ENCODE measurements at regions not wholly inside any gene's neighbourhood (a gene's known extent, or its start where the extent isn't known, plus 50 kb on each side); places are given as distances from the start of the nearest gene placed in this dataset.

GRCh38 chr11:81472646-81473045 lies 1261.0 kb downstream of the FAM181B start:
- TF ChIP-seq, protein P1, sequence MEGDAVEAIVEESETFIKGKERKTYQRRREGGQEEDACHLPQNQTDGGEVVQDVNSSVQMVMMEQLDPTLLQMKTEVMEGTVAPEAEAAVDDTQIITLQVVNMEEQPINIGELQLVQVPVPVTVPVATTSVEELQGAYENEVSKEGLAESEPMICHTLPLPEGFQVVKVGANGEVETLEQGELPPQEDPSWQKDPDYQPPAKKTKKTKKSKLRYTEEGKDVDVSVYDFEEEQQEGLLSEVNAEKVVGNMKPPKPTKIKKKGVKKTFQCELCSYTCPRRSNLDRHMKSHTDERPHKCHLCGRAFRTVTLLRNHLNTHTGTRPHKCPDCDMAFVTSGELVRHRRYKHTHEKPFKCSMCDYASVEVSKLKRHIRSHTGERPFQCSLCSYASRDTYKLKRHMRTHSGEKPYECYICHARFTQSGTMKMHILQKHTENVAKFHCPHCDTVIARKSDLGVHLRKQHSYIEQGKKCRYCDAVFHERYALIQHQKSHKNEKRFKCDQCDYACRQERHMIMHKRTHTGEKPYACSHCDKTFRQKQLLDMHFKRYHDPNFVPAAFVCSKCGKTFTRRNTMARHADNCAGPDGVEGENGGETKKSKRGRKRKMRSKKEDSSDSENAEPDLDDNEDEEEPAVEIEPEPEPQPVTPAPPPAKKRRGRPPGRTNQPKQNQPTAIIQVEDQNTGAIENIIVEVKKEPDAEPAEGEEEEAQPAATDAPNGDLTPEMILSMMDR (IDR thresholded peaks at IDR 0.05) = no peak
- TF ChIP-seq POLR2A (IDR thresholded peaks at IDR 0.05) = no peak

All from Peyer's patch (tissue), 4 donors.